ENCODE measurements at regions not wholly inside any gene's neighbourhood (a gene's known extent, or its start where the extent isn't known, plus 50 kb on each side); places are given as distances from the start of the nearest gene placed in this dataset.

- Histone ChIP-seq H3K4me1 (no peaks in the 10 kb centered on the region), H3K9me3 (no peaks in the 10 kb centered on the region), H3K27ac (no peak overlapping the region), H3K4me3 (no peak overlapping the region), H3K36me3 (no peaks in the 10 kb centered on the region), H3K27me3 (no peaks in the 10 kb centered on the region)
- no peak for TF ChIP-seq POLR2A (IDR thresholded peaks at IDR 0.05)
- no peak for TF ChIP-seq CTCF (IDR thresholded peaks at IDR 0.05)
- TF ChIP-seq POLR2AphosphoS5 (IDR thresholded peaks at IDR 0.05): no peak
- intact Hi-C loops (cut with DNase I; ENCODE audit: low total_unique reads): no loop called here
- DNase-seq (ENCODE audit: low spot score in 2 of 2): no peak
These were observed 198.3 kb downstream of the USP12 start for GRCh38 chr13:26973295-26973694.

DNA sequence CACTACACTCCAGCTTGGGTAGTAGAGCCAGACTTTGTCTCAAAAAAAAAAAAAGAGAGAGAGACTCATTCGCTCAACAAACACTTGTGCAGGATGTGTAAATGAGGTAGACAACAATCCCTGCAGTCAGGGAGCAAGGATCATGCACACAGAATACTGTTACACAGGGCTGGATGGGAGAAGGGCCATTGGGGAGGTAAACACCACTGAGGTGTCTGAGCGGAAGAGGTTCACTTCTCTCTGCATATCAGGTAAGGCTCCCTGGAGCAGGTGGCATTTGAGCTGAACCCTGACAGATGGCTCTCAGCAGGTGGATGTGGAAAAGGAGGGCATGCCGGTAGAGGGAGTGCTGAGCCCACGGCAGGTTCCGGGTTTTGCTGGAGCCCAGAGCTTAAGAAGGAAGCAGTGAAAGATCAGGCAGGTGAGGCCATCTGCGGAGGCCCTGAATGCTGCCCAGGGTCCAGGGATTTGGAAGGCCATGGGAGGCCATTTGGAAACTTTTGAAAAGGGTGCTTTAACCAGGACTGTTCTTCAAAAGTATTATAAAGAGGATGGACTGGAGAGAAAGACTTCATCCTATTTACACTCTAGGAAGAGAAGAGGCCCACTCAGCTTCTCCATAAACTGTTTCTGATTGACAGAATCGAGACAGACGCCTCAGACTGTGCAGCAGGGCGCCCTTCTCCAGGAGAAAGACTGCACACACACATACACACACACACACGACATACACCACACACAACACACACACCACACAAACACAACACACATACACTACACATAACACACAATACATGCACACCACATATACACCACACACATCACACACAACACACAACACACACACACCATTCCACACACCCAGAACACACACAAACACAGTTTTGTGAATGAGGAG, 199.4 kb downstream of the USP12 start:
- DNase-seq (ENCODE audit: low spot score in 2 of 2): no peak
- no peaks in the 10 kb centered on the region for H3K36me3 ChIP-seq
- intact Hi-C loops (cut with DNase I; ENCODE audit: low total_unique reads): no loop called here
- H3K27me3 ChIP-seq: no peaks in the 10 kb centered on the region
- no peaks in the 10 kb centered on the region for H3K4me1 ChIP-seq
- TF ChIP-seq CTCF (IDR thresholded peaks at IDR 0.05): no peak
- no peak for TF ChIP-seq POLR2AphosphoS5 (IDR thresholded peaks at IDR 0.05)
- TF ChIP-seq POLR2A (IDR thresholded peaks at IDR 0.05): no peak
- H3K27ac ChIP-seq: no peak overlapping the region
- H3K9me3 ChIP-seq: no peaks in the 10 kb centered on the region
- no peak overlapping the region for H3K4me3 ChIP-seq

DNA sequence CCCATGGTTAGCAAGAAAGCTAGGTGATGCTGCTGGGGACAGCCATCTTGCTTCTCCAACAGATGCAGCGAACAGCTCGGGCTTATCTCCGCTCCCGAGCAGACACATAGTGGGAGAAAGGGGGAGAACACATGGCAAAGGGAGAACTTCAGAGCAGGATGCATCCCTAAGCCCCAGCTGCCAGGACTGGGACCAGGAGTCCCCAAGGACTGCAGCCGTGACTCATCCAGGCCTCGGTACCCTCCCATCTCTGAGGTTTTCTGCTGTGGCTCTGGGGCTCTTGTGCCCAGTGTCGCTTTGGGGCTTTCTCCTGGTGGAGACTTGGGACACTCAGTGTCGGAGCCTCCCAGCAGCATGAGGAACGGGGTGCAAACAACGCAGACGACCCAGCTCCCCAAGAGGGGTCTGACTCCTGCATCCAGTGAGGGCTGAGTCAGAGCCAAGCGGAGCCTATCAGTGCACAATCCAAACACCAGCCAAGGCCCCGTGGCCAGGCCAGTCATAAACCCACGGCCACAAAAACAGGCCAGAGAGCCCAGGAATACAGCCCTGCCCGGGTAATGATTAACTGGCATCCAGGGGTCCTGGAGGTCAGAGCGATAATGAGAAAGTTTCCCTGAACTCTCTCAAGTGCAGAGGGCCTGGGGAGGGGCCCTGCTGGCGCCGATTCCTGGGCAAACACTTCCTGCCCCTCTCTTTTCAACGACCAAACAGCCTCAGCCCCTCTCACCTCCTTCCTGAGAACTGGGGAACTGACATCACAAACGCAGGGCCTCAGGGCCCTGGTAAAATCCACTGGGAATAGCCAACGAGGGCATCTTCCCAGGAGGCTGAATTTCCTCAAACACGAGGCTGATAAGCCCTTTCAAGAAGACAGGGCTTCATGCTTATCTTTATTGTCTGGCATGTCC, 202.9 kb downstream of the USP12 start:
- H3K27ac ChIP-seq: no peak overlapping the region
- intact Hi-C loops (cut with DNase I; ENCODE audit: low total_unique reads): no loop called here
- no peak overlapping the region for H3K4me3 ChIP-seq
- no peak for DNase-seq (ENCODE audit: low spot score in 2 of 2)
- TF ChIP-seq CTCF (IDR thresholded peaks at IDR 0.05) (no peak), POLR2AphosphoS5 (IDR thresholded peaks at IDR 0.05) (no peak), POLR2A (IDR thresholded peaks at IDR 0.05) (no peak)
- no peaks in the 10 kb centered on the region for H3K27me3 ChIP-seq
- H3K9me3 ChIP-seq: no peaks in the 10 kb centered on the region
- no peaks in the 10 kb centered on the region for H3K36me3 ChIP-seq
- no peaks in the 10 kb centered on the region for H3K4me1 ChIP-seq

DNA sequence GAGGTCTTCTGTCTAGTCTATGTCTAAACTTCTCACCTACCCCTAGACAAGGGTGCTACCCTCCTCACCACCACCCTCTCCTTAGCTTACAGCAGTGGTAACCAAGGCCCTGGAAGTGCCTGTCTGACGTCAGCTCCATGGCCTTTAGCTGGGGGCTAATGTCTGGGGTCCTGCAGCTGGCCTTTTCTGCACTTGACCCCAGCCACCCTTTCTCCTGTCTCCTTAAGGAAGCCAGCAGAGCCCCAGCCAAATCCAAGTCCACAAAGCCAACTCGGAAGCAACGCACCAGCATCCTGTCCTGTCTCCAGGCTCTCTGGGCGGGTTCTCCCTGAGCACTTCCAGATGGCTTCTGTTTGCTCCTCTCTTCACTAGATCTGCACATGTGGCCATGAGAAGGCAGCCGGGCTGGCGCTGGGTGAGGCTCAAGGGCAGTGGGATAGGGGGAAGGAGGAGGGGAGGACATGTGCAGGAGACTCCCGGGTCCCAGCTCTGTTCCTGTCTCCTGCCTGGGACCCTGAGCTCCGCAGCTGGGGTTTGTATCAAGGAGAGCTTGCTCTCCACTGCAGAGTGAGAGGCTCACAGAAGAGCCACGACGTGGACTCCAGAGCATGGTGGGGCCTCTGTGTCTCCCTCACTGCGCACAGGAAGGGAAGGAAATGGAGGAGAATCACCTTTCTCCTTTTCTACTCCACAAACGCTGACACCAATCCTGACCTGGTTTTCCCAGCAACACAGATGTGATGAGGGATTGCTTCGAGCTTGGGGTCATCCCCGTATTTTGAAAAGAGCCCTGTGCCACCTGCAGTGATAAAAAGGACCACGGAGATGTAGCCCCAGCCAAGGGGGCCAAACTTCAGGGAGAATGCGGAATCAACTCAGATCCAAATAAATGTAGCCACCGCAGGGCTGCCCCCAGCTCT, 204.2 kb downstream of the USP12 start:
- Histone ChIP-seq H3K27ac (no peak overlapping the region), H3K9me3 (no peaks in the 10 kb centered on the region), H3K36me3 (no peaks in the 10 kb centered on the region), H3K4me3 (no peak overlapping the region), H3K4me1 (no peaks in the 10 kb centered on the region), H3K27me3 (no peaks in the 10 kb centered on the region)
- intact Hi-C loops (cut with DNase I; ENCODE audit: low total_unique reads): no loop called here
- no peak for DNase-seq (ENCODE audit: low spot score in 2 of 2)
- TF ChIP-seq CTCF (IDR thresholded peaks at IDR 0.05) (no peak), POLR2A (IDR thresholded peaks at IDR 0.05) (no peak), POLR2AphosphoS5 (IDR thresholded peaks at IDR 0.05) (no peak)

Measured in breast epithelium (tissue), 4 donors.